MM.1S (cell line): ENCODE measurements at regions not wholly inside any gene's neighbourhood (a gene's known extent, or its start where the extent isn't known, plus 50 kb on each side); places are given as distances from the start of the nearest gene placed in this dataset.

ENCODE experiments used
- DNase-seq: peaks from one replicate; pipeline ENCODE4 v3.0.0-alpha.2; 2015
- H2AFZ ChIP-seq: fragments of 300-600 bp; sonication (generic); 2 replicates; pipeline ENCODE4 v1.6.0; 2016; ENCODE audit warnings: antibody characterized with exemption, low read length
- H3F3A ChIP-seq: fragments of 300-600 bp; sonication (generic); 2 replicates; pipeline ENCODE4 v1.6.1; 2016; ENCODE audit warnings: mild to moderate bottlenecking, antibody characterized with exemption, low read length, moderate library complexity, mixed read lengths; ENCODE audit not compliant: insufficient read depth
- H3K27ac ChIP-seq: fragments of 300-600 bp; sonication (generic); 2 replicates; pipeline ENCODE4 v1.5.1; 2016; ENCODE audit warnings: mild to moderate bottlenecking, low read length
- H3K27me3 ChIP-seq: fragments of 300-600 bp; sonication (generic); replicated peaks from 2 replicates; pipeline ENCODE4 v1.6.0; 2016; ENCODE audit warnings: low read length; ENCODE audit not compliant: insufficient read depth
- H3K36me3 ChIP-seq: fragments of 300-600 bp; sonication (generic); replicated peaks from 2 replicates; pipeline ENCODE4 v1.6.1; 2016; ENCODE audit warnings: mild to moderate bottlenecking, low read length, mixed read lengths; ENCODE audit not compliant: insufficient read depth
- H3K4me1 ChIP-seq: fragments of 300-600 bp; sonication (generic); 2 replicates; pipeline ENCODE4 v1.6.1; 2016; ENCODE audit warnings: low read length, mixed read lengths
- H3K4me2 ChIP-seq: fragments of 300-600 bp; sonication (generic); 2 replicates; pipeline ENCODE4 v1.6.0; 2016; ENCODE audit warnings: low read depth, low read length
- H3K4me3 ChIP-seq: fragments of 300-600 bp; sonication (generic); 2 replicates; pipeline ENCODE4 v1.5.1; 2016; ENCODE audit warnings: low read length, mixed read lengths
- H3K79me2 ChIP-seq: fragments of 300-600 bp; sonication (generic); 2 replicates; pipeline ENCODE4 v1.6.1; 2016; ENCODE audit warnings: mixed run types, low read length, mixed read lengths
- H3K9ac ChIP-seq: fragments of 300-600 bp; sonication (generic); 2 replicates; pipeline ENCODE4 v1.6.1; 2016; ENCODE audit warnings: low read length, mixed read lengths
- H3K9me2 ChIP-seq: fragments of 300-600 bp; sonication (generic); replicated peaks from 2 replicates; pipeline ENCODE4 v1.6.1; 2016; ENCODE audit warnings: mild to moderate bottlenecking, low read length, mixed read lengths; ENCODE audit not compliant: insufficient read depth
- H3K9me3 ChIP-seq: fragments of 300-600 bp; sonication (generic); replicated peaks from 2 replicates; pipeline ENCODE4 v1.6.1; 2016; ENCODE audit warnings: mild to moderate bottlenecking, low read length, mixed read lengths; ENCODE audit not compliant: insufficient read depth
- H4K20me1 ChIP-seq: fragments of 300-600 bp; sonication (generic); 2 replicates; pipeline ENCODE4 v1.6.1; 2016; ENCODE audit warnings: mild to moderate bottlenecking, low read length, moderate library complexity, mixed read lengths; ENCODE audit not compliant: insufficient read depth
- CTCF ChIP-seq: fragments of 300-600 bp; sonication (generic); IDR thresholded peaks from 2 replicates; pipeline ENCODE4 v1.5.1; 2016; ENCODE audit warnings: antibody characterized with exemption, low read length, mixed read lengths
- EZH2 ChIP-seq: fragments of 300-600 bp; sonication (generic); optimal IDR thresholded peaks from 2 replicates; pipeline ENCODE3; 2017; ENCODE audit warnings: low read depth, mild to moderate bottlenecking, antibody characterized with exemption, low read length, mixed read lengths
- EZH2phosphoT487 ChIP-seq: fragments of 300-600 bp; sonication (generic); IDR thresholded peaks from 2 replicates; pipeline ENCODE4 v1.6.1; 2018; ENCODE audit warnings: antibody characterized with exemption, low read length

- Histone ChIP-seq H3K79me2 (no peaks in the 10 kb centered on the region), H3K9ac (no peak overlapping the region), H3K9me2 (no peaks in the 10 kb centered on the region), H3K27ac (no peak overlapping the region), H4K20me1 (no peaks in the 10 kb centered on the region), H3K27me3 (no peaks in the 10 kb centered on the region), H3K4me2 (no peak overlapping the region), H3F3A (no peaks in the 10 kb centered on the region), H3K36me3 (no peaks in the 10 kb centered on the region), H3K9me3 (no peaks in the 10 kb centered on the region), H2AFZ (no peak overlapping the region), H3K4me3 (no peak overlapping the region), H3K4me1 (no peaks in the 10 kb centered on the region)
- no peak for DNase-seq
- TF ChIP-seq EZH2phosphoT487: no peak
- TF ChIP-seq CTCF: no peak
- no peak for TF ChIP-seq EZH2
Measured at GRCh38 chr12:40436564-40436963, 211.8 kb downstream of the LRRK2 start.

GRCh38 chr12:40439771-40440492, 215.1 kb downstream of the LRRK2 start:
- Histone ChIP-seq H4K20me1 (no peaks in the 10 kb centered on the region), H3K9ac (no peak overlapping the region), H3K4me2 (no peak overlapping the region), H3K9me3 (no peaks in the 10 kb centered on the region), H3K27me3 (no peaks in the 10 kb centered on the region), H3K4me1 (no peaks in the 10 kb centered on the region), H3K9me2 (no peaks in the 10 kb centered on the region), H3K27ac (no peak overlapping the region), H3K36me3 (no peaks in the 10 kb centered on the region), H3F3A (no peaks in the 10 kb centered on the region), H3K4me3 (no peak overlapping the region), H3K79me2 (no peaks in the 10 kb centered on the region), H2AFZ (no peak overlapping the region)
- DNase-seq: no peak
- TF ChIP-seq CTCF (no peak), EZH2 (no peak), EZH2phosphoT487 (no peak)

GRCh38 chr12:40444174-40444573, 219.4 kb downstream of the LRRK2 start:
- DNase-seq: no peak
- 0 out of 2 replicates have a peak, but pooled peaks cover 6% of the 10 kb centered on the region for H3K4me1 ChIP-seq
- no peaks in the 10 kb centered on the region for H3F3A ChIP-seq

More at GRCh38 chr12:40444174-40444573, 219.4 kb downstream of the LRRK2 start:
- H3K9me2 ChIP-seq: no peaks in the 10 kb centered on the region
- no peak for TF ChIP-seq CTCF
- TF ChIP-seq EZH2: no peak
- no peak for TF ChIP-seq EZH2phosphoT487
- no peaks in the 10 kb centered on the region for H3K9me3 ChIP-seq
- no peak overlapping the region for H3K27ac ChIP-seq
- H3K36me3 ChIP-seq: no peaks in the 10 kb centered on the region
- H3K9ac ChIP-seq: no peak overlapping the region
- H4K20me1 ChIP-seq: no peaks in the 10 kb centered on the region
- H2AFZ ChIP-seq: no peak overlapping the region
- H3K27me3 ChIP-seq: no peaks in the 10 kb centered on the region
- H3K79me2 ChIP-seq: no peaks in the 10 kb centered on the region
- H3K4me3 ChIP-seq: no peak overlapping the region
- H3K4me2 ChIP-seq: no peak overlapping the region
